HG03196 (cell line): ENCODE measurements at regions not wholly inside any gene's neighbourhood (a gene's known extent, or its start where the extent isn't known, plus 50 kb on each side); places are given as distances from the start of the nearest gene placed in this dataset.
"Not testable (repeated sequence)": the region's sequence is repeated elsewhere in the genome, so short reads cannot be mapped to it uniquely, and the experiment has no call there.

Experiments
- ATAC-seq: cut with Tn5 transposase; IDR thresholded peaks from one replicate; pipeline ENCODE4 v1.9.1; 2021; ENCODE audit not compliant: unreplicated experiment

GRCh38 chr11:81990659-81991443 lies 742.8 kb downstream of the FAM181B start:
- ATAC-seq, result no peak

DNA sequence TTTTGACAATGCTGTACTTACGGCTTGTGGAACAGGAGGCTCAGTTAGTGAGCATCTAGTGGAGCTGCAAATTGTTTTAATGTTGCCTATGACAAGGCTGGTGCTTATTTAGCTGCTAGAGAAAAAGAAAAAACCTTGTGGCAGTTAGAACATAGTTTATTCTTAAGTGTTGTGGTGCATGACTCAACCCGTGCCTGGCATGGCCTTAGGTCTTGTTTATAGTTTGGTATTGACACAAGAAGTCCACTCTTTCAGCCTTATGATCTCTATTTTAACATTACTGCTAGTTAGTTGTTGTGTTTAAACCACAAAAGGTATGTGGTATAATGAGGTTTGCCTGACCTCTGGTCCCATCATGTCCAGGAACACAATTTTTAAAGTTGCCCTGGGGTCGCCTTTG lies 744.6 kb downstream of the FAM181B start:
- ATAC-seq, result no peak

- no peak for ATAC-seq
Measured at GRCh38 chr11:81987829-81988472, 745.7 kb downstream of the FAM181B start.

DNA sequence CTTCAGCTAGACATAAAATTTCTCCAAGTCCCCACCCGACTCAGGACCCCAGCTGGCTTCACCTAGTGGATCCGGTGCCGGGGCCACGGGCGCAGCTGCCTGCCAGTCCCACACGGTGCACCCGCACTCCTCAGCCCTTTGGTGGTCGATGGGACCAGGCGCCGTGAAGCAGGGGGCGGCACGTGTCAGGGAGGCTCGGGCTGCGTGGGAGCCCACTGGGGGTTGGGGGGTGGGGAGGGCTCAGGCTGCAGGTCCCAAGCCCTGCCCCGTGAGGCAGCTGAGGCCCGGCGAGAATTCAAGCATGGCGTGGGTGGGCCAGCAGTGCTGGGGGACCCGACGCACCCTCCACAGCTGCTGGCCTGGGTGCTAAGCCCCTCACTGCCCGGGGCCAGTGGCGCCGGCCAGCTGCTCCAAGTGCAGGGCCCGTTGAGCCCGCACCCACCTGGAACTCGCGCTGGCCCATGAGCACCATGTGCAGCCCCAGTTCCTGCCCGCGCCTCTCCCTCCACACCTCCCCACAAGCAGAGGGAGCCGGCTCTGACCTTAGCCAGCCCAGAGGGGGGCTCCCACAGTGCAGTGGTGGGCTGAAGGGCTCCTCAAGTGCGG lies 747.0 kb downstream of the FAM181B start:
- ATAC-seq, result no peak

GRCh38 chr11:81979448-81979847 lies 754.2 kb downstream of the FAM181B start:
- ATAC-seq, result no peak

DNA sequence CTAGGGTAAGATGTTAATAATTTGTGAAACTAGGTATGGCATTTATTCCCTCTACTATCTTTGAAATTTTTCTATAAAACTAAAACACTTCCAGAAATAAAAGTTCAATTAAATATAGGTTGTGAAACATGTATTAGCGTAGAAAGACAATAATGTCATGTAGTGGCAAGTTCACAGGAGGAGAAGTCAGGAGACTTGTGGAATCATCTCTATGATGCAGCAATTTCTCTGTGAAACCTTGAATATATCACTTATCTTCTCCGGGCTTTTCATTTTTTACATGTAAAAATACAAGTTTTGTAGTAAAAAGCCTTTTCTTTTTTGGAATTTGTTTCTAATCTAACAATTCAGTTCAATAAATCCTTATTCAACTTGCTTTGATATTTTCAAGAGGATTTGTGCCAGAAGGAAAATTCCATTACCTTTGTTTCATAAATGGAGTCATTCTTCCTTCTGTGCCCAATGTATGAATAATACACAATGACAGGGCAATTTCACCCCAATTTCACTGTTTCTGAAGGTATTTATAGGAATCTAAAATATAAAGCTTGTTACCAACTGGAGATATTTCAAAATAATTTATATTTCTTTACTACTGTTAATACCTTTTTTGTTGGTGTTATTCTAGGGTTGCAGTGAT lies 758.3 kb downstream of the FAM181B start:
- ATAC-seq, result no peak

DNA sequence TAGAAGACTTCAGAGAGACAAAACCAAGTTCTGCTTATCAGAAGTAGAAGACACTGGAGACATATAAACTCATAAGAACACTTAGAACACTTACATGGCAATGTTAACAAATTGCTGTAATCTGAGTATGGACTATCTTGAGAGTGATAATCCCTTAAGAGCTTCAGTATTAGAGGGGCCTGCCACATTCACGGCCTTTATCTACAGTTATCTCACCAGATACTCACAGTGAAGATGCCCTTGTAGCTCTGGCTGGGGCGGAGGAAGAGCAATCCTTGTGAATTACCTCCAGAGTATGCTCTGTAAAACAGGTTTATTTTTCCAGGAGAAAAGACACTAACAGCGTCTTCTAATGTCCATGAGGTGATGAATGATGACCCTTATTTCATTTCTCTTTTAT lies 762.8 kb downstream of the FAM181B start:
- ATAC-seq, result no peak

DNA sequence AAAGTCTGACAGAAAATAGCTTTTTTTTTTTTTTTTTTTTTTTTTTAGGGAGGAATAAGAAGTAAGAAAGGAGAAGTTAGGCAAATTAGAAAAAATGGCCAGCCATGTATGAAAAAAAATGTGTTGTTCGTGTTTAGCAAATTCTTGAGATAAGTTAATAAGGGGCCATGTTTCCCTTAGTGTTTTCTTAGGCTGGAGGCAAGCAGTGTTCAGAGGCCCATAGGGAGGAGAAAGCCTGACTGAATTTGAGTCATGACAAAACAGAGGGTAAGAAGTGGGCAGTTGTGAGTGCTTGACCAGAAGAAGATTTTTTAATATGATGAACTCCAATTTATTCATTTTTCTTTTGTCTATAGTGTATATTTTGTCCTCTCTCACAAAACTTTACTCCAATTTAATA lies 766.4 kb downstream of the FAM181B start:
- no peak for ATAC-seq

DNA sequence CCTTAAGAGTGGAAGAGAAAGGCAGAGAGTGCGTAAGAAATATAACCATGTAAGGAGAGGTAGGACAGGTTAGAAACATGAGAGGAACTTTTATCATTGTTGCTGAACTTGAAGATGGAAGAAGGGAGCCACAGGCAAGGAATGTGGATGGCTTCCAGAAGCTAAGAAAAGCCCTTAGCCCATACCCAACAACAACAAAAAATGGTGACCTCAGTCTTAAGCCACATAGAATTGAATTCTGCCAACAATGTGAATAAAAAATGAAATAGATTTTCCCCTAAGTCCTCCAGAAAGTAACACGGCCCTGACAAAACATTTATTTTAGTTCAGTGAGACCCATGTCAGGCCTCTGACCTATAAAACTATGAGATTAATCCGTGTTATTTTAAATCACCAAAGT lies 767.3 kb downstream of the FAM181B start:
- ATAC-seq, result no peak

DNA sequence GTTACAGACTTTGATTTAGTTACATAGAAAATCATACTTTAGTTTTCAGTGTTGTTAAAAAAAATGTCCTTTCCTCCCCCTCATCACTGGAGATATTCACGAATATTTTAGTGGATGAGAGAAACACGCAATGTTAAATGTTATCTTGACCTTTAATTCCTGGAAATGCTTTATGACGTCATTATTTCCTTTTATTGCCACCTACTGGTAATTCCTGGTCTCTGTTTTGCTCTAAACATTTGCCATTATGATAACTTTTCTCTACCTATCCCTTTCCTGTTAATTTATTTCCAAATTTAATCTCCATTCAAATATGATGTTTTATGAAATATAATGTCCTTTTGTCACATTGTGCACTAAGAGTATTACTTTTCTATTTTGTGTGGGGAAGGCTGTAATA lies 770.6 kb downstream of the FAM181B start:
- ATAC-seq, result no peak

GRCh38 chr11:81960443-81960842 lies 773.2 kb downstream of the FAM181B start:
- ATAC-seq, result no peak

- ATAC-seq, result no peak
Measured at GRCh38 chr11:81959341-81959740, 774.3 kb downstream of the FAM181B start.

GRCh38 chr11:81954301-81954700 lies 779.4 kb downstream of the FAM181B start:
- not testable (repeated sequence) for ATAC-seq

GRCh38 chr11:81946831-81947230 lies 786.8 kb downstream of the FAM181B start:
- no peak for ATAC-seq

DNA sequence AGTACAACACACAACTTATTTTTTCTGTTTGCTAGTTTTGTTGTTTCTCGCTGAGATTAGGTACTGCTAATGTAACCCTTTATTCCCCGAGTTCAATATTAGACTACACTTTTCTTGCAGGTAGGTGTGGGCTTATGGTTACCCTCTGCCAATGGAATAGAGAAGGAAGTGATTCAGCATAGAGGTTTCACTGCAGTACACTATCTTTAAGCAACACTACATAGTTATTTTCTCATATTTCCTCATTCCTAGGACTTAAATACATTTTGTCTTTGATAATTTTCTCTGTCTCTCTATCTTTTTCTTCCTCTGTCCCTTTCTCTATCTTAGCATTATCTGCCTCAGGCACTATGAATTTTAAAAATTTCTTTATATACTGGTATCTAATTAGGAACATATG lies 791.0 kb downstream of the FAM181B start:
- ATAC-seq, result no peak

- no peak for ATAC-seq
Measured at GRCh38 chr11:81941998-81942397, 791.7 kb downstream of the FAM181B start.

DNA sequence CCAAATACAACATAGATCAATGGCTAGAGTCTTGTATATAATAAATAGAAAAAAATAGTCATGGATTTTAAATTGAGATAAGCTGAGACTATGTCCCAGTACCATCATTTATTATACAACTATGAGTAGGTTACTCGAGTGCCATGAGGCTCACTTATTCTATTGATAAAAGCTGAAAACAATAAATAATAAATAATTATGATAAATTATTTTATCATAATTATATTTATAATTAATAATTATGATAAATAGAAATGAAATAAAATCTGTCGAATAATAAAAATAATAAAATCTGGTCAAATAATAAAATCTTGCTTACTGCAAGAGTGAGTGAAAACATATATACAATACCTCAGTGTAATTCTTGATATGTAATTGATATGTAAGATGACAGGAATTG lies 801.4 kb downstream of the FAM181B start:
- no peak for ATAC-seq

- ATAC-seq, result no peak
Measured at GRCh38 chr11:81920205-81920604, 813.5 kb downstream of the FAM181B start.

GRCh38 chr11:81916451-81916850 lies 817.2 kb downstream of the FAM181B start:
- ATAC-seq, result no peak

DNA sequence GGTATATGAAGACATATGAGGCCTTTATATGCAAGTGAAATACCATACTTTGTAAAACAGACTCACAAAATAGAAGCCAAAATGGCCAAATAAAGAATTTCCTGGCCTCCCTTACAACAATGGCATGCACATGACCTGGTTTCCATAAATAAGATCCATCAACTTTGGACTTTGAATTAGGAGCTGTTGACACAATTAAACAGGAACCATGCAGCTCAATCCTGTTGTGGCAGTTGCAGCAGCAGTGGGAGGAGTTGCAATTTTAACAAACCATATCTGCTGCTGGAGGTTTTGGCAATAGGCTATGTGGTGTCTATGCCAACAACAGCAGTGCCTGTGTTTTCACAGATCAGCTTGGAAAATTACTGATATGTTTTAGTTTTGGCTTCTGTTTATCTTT lies 818.6 kb downstream of the FAM181B start:
- ATAC-seq, result no peak

- no peak for ATAC-seq
Measured at GRCh38 chr11:81913793-81914192, 819.9 kb downstream of the FAM181B start.

- no peak for ATAC-seq
Measured at GRCh38 chr11:81907996-81908395, 825.7 kb downstream of the FAM181B start.
